ENCODE measurements at regions not wholly inside any gene's neighbourhood (a gene's known extent, or its start where the extent isn't known, plus 50 kb on each side); places are given as distances from the start of the nearest gene placed in this dataset.
"Not testable (repeated sequence)": the region's sequence is repeated elsewhere in the genome, so short reads cannot be mapped to it uniquely, and the experiment has no call there.

GRCh38 chr5:136564431-136564830 is 199.1 kb upstream of the TRPC7 start:
- not testable (repeated sequence) for TF ChIP-seq YY1 (IDR thresholded peaks at IDR 0.05; ENCODE audit: low read depth); MEF2A (IDR thresholded peaks at IDR 0.05; ENCODE audit: borderline replicate concordance, low read depth); CTCF (IDR thresholded peaks at IDR 0.05); REST (IDR thresholded peaks at IDR 0.05; ENCODE audit: low read depth, low read length); USF2 (IDR thresholded peaks at IDR 0.05; ENCODE audit: borderline replicate concordance, low read depth, low read length)

All from SK-N-SH (cell line).